HG02970 (cell line): ENCODE measurements at regions not wholly inside any gene's neighbourhood (a gene's known extent, or its start where the extent isn't known, plus 50 kb on each side); places are given as distances from the start of the nearest gene placed in this dataset.
"Not testable (repeated sequence)": the region's sequence is repeated elsewhere in the genome, so short reads cannot be mapped to it uniquely, and the experiment has no call there.

Source experiments
- ATAC-seq: cut with Tn5 transposase; IDR thresholded peaks from one replicate; pipeline ENCODE4 v1.9.1; 2021; ENCODE audit warnings: mild to moderate bottlenecking, moderate library complexity, moderate number of reproducible peaks; ENCODE audit not compliant: unreplicated experiment, low FRiP score

DNA sequence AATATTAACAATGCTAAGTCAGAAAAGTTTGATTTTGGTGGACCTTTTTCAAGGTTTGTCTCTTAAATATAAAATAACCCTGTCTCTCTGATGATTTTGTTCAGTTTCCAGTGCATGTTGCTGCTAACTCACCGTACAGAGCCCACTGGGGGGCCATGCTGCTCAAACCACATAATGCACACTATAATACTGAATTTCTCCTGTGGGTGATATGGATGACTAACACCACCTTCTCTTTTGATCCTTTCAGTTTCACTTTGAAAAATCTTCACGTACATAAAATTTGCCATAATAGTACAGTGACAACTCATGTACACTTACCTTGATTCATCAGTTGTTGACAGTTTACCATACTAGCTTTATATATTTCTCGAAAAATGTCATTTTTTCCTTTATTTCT is 506.6 kb upstream of the MAN1A1 start:
- ATAC-seq = peak; percentile 75

DNA sequence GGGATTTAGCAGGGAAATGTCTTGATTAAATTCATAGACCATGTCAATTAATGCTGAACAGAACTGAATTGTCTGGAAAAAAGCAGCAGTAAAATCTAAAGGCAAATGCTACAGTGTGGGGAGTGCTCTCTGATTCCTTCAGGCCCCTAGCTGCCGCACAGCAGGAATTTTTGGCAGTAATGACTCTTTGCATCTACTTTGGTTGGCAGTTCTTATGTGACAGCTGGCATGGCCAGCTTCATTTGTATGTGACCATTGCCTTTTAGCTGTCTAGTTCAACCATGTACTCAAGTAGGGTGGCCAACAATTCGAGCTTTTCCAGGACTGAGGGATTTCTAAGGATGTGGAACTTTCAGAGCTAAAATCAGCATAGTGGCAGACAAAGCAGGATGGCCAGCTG is 499.1 kb upstream of the MAN1A1 start:
- no peak for ATAC-seq

DNA sequence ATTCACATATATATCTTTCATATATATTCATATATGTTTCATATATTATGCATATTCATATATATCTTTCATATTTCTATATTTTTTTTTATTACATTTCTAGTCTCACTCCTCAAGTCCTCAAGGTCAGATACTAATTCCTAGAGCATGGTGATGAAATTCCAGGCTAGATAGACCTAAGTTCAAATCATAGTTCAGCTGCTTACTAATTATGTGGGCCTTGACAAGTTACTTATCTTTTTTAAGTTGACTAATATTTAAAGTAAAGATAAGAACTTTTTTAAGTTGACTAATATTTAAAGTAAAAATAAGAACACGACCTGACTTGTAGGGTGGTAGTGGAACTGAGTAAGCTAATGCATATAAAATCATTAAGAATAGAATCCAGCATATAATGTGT is 495.6 kb upstream of the MAN1A1 start:
- ATAC-seq = no peak

DNA sequence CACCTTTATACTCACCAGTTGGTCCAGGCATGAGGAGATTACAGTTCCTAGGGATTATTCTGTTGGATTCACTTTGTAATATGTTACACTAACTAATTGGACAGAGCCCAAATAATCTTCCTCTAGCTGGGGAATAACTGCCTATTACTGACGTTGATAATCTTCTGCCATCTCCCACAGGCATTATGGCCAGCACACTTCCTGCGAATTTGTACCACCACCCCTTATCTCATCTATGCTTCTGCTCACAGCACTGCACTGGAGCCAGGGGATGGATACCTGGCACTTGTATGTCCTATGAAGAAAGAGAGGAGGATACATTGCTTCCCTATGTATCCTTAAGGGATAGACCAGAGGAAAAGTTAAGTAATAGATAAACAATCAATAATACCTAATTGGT is 494.8 kb upstream of the MAN1A1 start:
- ATAC-seq = no peak

DNA sequence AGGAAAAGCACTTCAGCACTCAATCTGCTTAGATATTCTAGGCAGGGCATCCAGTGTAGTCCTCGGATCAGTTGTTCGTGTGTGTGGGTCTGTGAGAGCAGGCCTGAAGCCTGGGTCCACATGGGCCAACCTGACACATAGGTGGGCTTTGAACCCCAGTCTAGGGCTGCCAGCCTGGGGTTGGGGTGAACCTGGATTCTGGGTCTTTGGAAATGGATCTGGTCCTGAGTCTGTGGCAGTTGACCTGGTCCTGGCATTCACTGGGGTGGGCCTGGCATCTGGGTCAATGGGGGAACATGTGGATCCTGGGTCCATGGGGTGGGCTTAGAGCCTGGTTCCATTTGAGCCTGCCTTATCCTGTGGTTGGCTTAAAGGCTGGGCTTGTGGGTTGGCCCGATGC is 492.6 kb upstream of the MAN1A1 start:
- no peak for ATAC-seq

DNA sequence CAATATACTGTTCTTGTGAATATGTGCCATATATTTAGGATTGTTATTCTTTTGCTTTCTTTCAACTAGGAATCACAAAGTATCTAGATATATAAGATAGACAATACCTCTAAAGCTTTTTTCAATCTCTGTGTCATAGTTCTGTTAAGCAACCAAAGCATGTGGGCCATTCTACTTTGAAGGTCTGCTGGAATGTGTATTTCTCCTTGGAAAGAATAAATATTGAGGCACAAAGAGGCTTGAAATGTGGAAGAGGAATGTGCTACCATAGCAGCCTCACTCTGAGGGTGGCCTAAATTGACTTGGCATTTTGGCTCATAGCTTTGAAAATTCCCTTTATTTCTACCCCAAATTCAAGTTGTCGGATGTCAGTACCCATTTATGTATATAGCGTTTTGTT is 488.5 kb upstream of the MAN1A1 start:
- no peak for ATAC-seq

DNA sequence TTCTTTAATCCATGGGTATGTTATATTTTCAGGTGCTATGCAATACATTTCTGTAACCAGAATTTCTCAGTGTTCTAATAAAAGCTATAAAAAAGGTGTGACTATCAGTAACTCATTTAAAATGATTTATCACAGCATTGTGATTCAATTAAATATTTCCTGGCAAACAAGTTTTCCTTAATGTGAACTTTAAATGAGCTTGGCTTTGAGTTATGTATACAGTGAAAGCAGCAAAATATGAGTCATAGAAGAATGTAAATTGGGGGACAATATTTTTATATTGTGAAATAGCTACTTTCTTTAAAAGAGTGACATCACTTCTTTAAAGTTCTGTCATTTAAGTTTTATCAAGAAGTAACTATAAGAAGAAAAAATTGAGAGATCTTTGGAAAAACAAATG is 484.9 kb upstream of the MAN1A1 start:
- no peak for ATAC-seq

DNA sequence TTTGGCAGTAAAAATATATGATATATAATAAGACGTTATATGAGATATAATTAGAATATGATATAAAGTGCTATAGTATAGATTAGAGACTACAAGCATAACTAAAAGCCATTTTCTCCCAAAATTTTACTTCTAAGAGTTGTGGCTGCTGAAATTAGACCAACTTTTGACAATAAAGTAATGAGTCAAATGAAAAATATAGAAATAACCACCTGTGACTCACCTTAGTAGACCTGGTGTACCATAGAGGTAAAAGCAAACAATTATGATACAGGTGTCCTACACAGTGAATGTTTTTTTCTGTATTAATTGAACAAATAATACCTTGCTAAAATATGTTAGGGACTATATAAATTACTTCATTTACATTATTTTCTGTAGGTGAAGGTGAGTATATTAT is 482.9 kb upstream of the MAN1A1 start:
- no peak for ATAC-seq

DNA sequence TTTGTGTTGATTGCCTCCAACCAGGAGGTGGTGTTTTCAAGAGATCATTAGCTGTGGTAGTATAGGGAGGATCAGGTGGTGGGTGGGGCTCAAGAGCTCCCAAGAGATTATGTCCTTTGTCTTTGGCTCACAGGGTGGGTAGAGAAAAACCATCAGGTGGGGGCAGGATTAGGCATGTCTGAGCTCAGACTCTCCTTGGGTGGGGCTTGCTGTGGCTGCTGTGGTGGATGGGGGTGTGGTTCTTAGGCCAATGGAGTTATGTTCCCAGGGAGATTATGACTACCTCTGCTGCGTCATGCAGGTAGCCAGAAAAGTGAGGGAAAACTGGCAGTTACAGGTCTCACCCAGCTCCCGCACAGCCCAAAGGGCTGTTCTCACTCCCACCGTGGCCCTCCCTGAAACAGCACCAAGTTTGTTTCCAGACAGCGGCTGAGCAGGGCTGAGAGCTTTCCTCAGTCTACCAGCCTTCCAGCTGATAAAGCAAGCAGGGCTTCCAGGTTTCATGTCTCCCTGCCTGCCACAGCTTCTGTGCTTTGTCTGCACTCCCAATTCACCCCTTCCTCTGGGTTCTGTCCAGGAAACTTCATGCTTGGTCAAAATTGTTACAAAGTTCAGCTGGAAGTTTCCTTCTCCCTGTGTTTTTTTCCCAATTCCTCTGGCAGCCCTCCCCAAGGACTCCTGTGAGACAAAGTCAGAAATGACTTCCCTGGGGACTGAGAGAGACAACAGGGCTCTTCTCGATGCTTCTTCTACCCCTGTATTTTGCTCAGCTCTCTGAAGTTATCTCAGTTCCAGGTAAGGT is 481.1 kb upstream of the MAN1A1 start:
- ATAC-seq = no peak

DNA sequence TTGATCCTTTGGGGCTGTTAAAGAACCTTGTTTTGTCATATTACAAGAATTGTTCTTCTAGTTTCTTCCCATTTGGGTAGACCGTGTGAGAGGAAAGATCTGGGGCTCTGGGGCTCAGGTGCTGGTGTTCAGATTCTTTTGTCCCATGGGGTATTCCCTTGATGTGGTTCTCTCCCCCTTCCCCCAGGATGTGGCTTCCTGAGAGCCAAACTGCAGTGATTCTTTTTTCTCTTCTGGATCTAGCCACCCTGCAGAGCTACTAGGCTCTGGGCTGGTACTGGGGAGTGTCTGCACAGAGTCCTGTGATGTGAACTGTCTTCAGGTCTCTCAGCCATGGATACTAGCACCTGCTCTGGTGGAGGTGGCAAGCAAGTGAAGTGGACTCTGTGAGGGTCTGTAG is 480.5 kb upstream of the MAN1A1 start:
- no peak for ATAC-seq

DNA sequence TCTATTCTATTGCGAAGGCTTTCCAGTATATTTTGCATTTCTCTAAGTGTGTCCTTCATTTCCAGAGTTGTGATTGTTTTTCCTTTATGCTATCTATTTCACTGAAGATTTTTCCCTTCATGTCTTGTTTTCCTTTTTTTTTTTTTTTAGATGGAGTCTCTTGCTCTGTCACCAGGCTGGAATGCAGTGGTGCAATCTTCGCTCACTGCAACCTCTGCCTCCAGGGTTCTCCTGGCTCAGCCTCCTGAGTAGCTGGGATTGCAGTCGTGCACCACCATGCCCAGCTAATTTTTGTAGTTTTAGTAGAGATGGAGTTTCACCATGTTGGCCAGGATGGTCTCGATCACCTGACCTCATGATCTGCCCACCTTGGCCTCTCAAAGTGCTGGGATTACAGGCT is 479.9 kb upstream of the MAN1A1 start:
- not testable (repeated sequence) for ATAC-seq

DNA sequence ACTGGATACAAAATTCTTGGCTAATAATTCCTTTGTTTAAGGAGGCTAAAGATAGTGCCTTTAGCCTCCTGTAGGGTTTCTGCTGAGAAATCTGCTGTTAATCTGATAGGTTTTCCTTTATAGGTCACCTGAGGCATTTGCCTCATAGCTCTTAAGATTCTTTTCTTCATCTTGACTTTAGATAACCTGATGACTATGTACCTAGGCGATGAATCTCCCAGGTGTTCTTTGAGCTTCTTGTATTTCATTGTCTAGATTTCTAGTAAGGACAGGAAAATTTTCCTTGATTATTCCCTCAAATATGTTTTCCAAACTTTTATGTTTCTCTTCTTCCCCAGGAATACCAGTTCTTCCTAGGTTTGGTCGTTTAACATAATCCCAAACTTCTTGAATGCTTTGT is 479.4 kb upstream of the MAN1A1 start:
- no peak for ATAC-seq

DNA sequence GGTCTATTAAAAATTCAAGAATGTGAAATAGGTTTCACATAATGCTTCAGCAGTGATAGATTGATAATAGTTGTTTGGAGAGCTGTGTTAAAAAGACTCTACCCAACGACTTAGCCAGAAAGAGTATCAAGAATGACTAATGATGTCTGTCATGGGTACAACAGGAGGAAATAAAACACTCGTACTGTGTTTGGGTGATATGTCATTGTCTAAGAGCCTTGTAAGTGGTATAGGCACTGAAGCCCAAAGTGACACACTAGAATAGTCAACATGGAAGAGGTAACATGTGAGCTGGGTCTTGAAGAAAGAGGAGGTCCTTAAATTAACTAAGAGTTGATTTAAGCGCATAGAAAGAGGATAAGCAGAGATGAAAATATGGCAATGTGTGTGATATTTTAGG is 471.8 kb upstream of the MAN1A1 start:
- no peak for ATAC-seq

DNA sequence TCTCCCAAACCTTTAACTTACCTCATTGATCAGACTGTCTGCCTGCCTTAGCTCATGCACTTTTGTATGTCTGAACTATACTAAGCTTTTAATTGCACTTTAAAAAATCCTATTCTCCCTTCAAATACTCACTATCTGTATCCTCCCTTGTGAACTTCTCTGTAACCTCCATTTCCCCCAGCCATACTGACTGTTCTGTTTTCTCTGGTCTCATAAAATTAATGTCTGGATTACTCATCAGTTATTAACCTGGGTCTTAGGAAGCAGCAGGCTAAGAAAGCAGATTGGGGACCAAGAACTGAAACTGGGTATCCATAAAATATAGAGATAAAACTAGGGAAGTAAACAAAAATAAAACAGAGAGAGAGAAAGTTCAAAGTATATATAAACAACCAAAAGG is 469.3 kb upstream of the MAN1A1 start:
- ATAC-seq = no peak

DNA sequence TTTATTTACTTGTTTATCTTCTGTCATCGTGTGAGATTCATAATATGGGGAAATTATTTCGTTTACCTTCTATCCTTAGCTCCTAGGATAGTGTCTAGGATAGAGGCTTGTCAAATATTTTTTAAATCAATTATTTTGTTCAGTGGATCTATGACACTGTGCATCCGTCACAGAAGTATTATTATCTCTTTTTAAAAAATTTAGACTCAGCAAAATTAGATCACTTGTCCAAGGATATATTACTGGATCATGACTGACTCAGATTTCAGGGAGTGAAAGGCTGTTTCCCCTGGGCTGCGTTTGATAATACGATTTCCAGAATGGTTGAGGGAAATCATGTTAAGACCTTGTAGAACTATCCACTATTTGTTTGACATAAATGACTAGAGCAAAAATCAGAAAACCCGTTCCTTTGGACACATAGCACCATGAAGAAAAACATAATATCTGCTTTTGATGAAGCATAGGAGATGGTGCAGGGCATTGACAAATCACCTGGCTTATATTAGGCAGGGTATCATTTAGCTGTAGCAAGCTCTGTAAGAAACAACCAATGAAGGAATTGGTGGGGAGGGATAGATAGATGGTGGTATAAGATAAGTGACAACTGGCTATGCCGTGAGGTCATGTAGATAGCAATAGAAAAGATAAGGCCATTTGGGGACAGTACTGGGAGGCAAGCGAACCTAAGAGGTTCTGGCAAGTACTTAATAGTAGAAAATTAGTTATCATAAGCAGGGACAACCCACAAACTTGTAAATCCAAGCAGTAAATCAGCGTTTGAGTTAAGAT is 465.2 kb upstream of the MAN1A1 start:
- ATAC-seq = no peak

DNA sequence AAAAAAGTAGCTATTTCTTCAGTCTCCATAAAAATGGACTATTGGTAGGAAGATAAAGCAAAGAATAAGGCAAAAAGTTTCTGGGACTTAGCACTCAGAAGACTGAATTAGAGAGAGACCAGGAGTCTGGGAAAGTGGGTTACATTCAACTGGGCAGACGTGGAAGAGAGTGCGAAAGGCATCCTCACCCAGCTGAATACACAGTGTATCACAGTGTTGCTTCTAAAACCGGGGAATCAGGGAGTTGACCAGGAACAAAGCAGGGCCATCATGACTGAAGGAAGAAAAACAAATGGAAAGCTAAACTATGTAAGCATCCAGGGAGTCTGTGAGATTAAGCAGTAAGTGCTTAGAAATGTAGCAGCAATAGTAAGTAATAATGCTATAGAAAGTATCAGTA is 452.9 kb upstream of the MAN1A1 start:
- ATAC-seq = no peak

DNA sequence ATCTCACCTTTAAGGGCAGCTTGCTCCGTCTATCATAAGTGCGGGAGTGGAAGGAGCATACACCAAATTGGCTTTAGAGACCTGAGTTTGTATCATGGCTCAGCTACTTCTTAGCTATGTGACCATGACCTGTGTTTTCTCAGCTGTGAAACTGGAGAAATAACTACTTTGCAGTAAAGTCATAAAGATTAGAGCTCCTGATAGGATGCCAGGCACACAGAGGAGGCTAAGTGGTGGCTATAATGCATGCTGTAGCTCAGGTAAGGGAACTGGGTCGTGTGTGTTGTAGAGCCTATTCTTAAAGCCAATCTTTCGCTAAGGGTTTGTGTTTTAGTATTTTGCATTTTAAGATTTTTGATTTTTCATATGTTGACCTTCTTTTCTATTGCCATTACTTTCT is 451.5 kb upstream of the MAN1A1 start:
- no peak for ATAC-seq

DNA sequence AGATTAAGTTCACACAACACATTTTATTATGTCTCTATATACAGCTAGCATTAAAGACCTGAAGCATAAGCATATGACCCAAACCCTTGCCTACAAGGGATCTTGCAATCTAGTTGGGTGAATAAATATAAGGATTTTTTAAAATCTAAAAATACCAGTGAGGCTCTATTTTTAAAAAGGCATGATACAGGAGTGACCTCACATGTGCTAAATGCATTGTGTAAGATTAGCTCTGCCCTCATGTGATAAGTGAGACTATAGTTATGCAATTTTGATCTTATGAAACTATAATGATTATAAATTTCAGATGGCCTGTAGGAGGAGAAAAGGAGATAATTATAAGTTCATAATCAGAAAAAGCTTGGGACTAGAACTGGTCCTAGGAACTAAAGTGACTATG is 451.0 kb upstream of the MAN1A1 start:
- no peak for ATAC-seq

DNA sequence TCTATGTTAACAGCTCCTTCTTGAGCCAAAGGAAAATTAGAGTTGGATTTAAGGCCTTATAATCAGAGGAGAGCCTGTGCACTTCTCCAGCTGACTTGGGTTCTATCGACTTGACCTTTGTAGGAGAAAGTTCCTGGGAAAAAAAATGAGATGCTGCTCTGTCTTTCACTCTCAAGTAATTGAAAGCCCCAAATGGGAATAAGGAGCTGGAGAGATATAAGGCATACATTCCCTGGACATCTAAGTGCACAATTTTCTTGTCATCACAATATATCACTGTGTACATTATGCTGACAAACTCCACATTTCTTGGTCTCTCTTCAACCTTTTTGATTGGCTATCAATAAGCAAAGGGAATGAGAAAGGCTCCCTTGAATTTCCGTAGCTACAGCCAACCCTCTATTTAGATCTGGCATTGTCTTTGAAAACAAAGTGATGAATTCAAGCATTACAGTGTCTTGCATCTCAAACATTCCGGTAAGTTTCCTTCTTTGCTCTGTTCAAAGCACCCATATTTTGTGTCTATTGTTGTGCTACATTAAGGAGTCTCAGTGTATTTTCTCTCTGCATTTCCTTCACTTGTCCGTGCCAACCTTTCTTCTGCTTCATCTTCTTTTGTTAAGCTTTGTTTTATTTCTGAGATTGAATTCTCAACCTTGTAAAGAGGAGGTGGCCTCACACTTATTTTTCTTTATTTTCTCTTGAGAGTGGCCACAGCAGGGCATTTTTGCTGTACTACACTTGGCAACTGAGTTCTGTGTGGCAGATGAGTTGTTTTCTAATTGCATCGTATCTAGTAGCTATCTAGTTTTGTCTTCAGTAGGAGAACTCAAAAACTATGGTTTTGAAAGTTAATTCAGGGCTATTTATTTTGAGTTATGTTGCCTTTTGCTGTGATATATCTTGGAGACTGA is 450.3 kb upstream of the MAN1A1 start:
- no peak for ATAC-seq

DNA sequence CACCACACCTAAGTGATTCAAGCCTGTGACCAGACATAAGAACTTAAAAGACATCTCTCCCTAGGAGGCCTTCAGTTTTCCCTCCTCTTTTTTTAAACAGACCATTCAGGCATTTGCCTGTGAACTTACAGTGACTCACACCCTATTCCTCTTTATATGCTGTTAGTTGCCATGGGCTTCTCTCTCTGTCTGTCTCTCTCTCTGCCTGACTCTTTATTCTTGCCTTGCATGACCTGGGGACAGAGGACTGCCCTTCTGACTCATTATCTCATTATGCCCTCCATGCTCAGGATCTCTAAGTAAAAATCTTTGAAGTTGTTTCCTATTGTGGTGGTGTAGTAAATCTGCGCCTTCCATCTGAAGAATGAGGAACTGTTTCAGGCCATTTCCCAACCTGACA is 442.2 kb upstream of the MAN1A1 start:
- ATAC-seq = no peak

DNA sequence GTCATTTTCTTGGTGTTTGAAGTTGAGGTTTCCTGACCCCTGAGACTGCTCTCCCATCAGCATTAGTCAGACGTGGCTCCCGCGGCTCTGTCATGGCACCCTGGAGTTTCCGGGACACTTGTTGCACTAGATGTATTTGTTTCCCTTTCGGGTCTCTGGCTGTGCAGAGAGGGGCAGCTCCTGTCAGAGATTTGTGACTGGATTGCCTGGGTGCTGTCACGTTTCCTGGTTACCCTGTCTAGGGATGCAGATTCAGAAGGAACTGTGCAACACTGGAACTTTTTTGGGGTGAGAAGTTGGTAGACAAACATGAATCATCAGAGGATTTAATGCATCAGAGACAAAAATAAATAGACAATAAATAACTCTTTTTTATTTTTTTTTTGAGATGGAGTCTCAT is 431.8 kb upstream of the MAN1A1 start:
- no peak for ATAC-seq
